ENCODE measurements at regions not wholly inside any gene's neighbourhood (a gene's known extent, or its start where the extent isn't known, plus 50 kb on each side); places are given as distances from the start of the nearest gene placed in this dataset.
A peak's percentile ranks its signal among the peaks of the same experiment; 100 is the strongest.
"Not testable (repeated sequence)": the region's sequence is repeated elsewhere in the genome, so short reads cannot be mapped to it uniquely, and the experiment has no call there.

- TF ChIP-seq CTCF (IDR thresholded peaks at IDR 0.05), result no peak
- TF ChIP-seq POLR2A (IDR thresholded peaks at IDR 0.05), result no peak
- H3K4me1 ChIP-seq, result no peaks in the 10 kb centered on the region
- intact Hi-C loops (cut with DNase I; ENCODE audit: low total_unique reads), result no loop called here
- H3K27me3 ChIP-seq, result no peaks in the 10 kb centered on the region
- H3K4me3 ChIP-seq, result no peak overlapping the region
- no peak overlapping the region for H3K27ac ChIP-seq
- no peaks in the 10 kb centered on the region for H3K9me3 ChIP-seq
- DNase-seq, result no peak
- H3K36me3 ChIP-seq, result no peaks in the 10 kb centered on the region
Observed at GRCh38 chr5:71925608-71926091, 181.6 kb upstream of the MAP1B start.

DNA sequence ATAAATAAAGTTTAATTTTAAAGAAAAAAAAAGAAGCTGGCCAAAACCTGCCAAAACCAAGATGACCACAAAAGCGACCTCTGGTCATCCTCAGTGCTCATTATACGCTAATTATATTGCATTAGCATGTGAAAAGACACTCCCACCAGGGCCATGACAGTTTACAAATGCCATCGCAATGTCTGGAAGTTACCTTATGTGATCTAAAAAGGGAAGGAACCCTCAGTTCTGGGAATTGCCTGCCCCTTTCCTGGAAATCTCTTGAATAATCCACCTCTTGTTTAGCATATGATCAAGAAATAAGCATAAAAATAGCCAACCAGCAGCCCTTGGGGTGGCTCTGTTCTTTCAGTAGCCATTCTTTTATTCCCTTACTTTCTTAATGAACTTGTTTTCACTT lies 178.3 kb upstream of the MAP1B start:
- Histone ChIP-seq H3K27me3 (no peaks in the 10 kb centered on the region), H3K9me3 (no peaks in the 10 kb centered on the region), H3K4me3 (no peak overlapping the region), H3K4me1 (no peaks in the 10 kb centered on the region), H3K27ac (no peak overlapping the region), H3K36me3 (no peaks in the 10 kb centered on the region)
- intact Hi-C loops (cut with DNase I; ENCODE audit: low total_unique reads), result no loop called here
- DNase-seq, result no peak
- TF ChIP-seq POLR2A (IDR thresholded peaks at IDR 0.05) (no peak), CTCF (IDR thresholded peaks at IDR 0.05) (no peak)

GRCh38 chr5:71930554-71930953 lies 176.7 kb upstream of the MAP1B start:
- H3K4me3 ChIP-seq; H3K9me3 ChIP-seq; H3K27me3 ChIP-seq; DNase-seq; H3K4me1 ChIP-seq; intact Hi-C loops (cut with DNase I; ENCODE audit: low total_unique reads); H3K27ac ChIP-seq; H3K36me3 ChIP-seq: not testable (repeated sequence)

DNA sequence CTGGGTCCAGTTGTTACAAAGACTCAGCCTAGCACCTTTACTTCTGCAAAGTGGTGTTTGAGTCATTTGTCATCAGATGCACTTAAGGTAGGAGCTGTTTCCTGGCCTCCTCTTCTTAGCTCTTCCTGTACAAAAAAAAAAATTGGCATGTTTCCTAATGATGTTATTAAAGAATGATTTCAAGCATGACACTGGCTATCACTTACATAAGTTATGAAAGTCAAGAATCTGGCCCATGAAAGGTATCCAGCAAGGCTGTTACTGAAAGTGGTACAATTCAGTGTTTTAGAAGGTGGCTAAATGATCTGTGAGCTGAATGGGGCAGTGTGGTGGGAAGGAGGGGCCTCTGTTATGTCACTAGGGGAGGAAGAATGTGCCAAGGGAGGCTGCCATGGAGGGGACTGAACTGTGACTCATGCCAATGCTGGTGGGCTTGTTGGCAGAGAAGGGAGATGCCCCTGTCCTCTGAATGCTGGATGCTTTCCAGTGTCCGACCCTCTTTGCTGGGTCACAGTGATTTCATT lies 175.1 kb upstream of the MAP1B start:
- Histone ChIP-seq H3K4me1 (no peaks in the 10 kb centered on the region), H3K36me3 (no peaks in the 10 kb centered on the region), H3K4me3 (no peak overlapping the region), H3K27ac (peak overlapping the region; percentile 7 to 59), H3K9me3 (no peaks in the 10 kb centered on the region), H3K27me3 (no peaks in the 10 kb centered on the region)
- no peak for TF ChIP-seq POLR2A (IDR thresholded peaks at IDR 0.05)
- TF ChIP-seq CTCF (IDR thresholded peaks at IDR 0.05), result no peak
- DNase-seq, result no peak
- intact Hi-C loops (cut with DNase I; ENCODE audit: low total_unique reads), result no loop called here

GRCh38 chr5:71932655-71933338 lies 174.5 kb upstream of the MAP1B start:
- no peaks in the 10 kb centered on the region for H3K9me3 ChIP-seq
- intact Hi-C loops (cut with DNase I; ENCODE audit: low total_unique reads), result no loop called here
- no peak overlapping the region for H3K4me3 ChIP-seq
- no peaks in the 10 kb centered on the region for H3K27me3 ChIP-seq
- TF ChIP-seq CTCF (IDR thresholded peaks at IDR 0.05) (no peak), POLR2A (IDR thresholded peaks at IDR 0.05) (no peak)
- DNase-seq, result peak; percentile 59 to 70
- H3K4me1 ChIP-seq, result no peaks in the 10 kb centered on the region
- H3K36me3 ChIP-seq, result no peaks in the 10 kb centered on the region
- peak overlapping the region; percentile 7 to 59 for H3K27ac ChIP-seq
